Ovary (tissue), 7 donors: ENCODE measurements at regions not wholly inside any gene's neighbourhood (a gene's known extent, or its start where the extent isn't known, plus 50 kb on each side); places are given as distances from the start of the nearest gene placed in this dataset.

Source experiments
- DNase-seq, 5 donors: peaks; one replicate each; pipeline ENCODE4 v3.0.0-alpha.2; 2019 to 2020
- H3K27ac ChIP-seq, 2 donors: fragments of 200-600 bp; one replicate each; pipeline versions ENCODE4 v1.5.1 to v1.8.0; 2019 to 2022
- H3K27me3 ChIP-seq: fragments of 200-600 bp; one replicate; pipeline ENCODE4 v1.8.0; 2022
- H3K36me3 ChIP-seq: fragments of 200-600 bp; sonication (generic); one replicate; pipeline ENCODE4 v1.5.1; 2019
- H3K4me1 ChIP-seq: one replicate; pipeline ENCODE4 v1.8.1; 2013; ENCODE audit warnings: mild to moderate bottlenecking, moderate library complexity; ENCODE audit not compliant: insufficient read depth
- H3K4me3 ChIP-seq: fragments of 200-600 bp; sonication (generic); one replicate; pipeline ENCODE4 v1.5.1; 2017
- H3K9me3 ChIP-seq, 2 donors: fragments of 200-600 bp in 1 of 2; sonication (generic) in 1 of 2; one replicate each; pipeline versions ENCODE4 v1.5.1 to v1.8.1; 2013 to 2019; ENCODE audit warnings: mild to moderate bottlenecking in 1 of 2, moderate library complexity in 1 of 2
- CTCF ChIP-seq, 3 donors: fragments of 450-650 bp in 2 of 3; fragments of 200-600 bp in 1 of 3; IDR thresholded peaks; one replicate each; pipeline versions ENCODE4 v1.5.1 to v1.8.0; 2016 to 2022; ENCODE audit warnings: antibody characterized with exemption in 3 of 3, mild to moderate bottlenecking in 1 of 3
- EP300 ChIP-seq: sonication (generic); formaldehyde crosslinking; IDR thresholded peaks from one replicate; pipeline ENCODE4 v1.6.1; 2017; ENCODE audit warnings: antibody characterized with exemption
- POLR2A ChIP-seq: fragments of 450-650 bp; IDR thresholded peaks from one replicate; pipeline ENCODE4 v1.6.1; 2017; ENCODE audit warnings: antibody characterized with exemption, mild to moderate bottlenecking, moderate library complexity
- WGBS, 3 donors: extraction: QIAGEN DNeasy Blood & Tissue Kit in 1 of 3; methylation state at CpG; one replicate each; pipeline versions ENCODE4 v1.1.5 to v1.1.7; 2013 to 2017; 5-methylcytosine and 5-hydroxymethylcytosine counted together
- intact Hi-C, 4 donors: fragments of 100-400 bp; cut with DNase I; formaldehyde crosslinking; loops; one replicate each; pipeline versions ENCODE4 v1.11.0 to v1.15.1; 2022 to 2023
- donor health status: DM: no; HTN: no; CAD: no; lungs with moderate emphysema.
- donor health status: DM: no; HTN: no; CAD: no.
- donor health status: Bipolar disorder and iron deficiency.
- donor health status: DM: no; HTN: no; CAD: no.
- donor health status: DM: yes; HTN: yes; CAD: no.

GRCh38 chr1:222033450-222033849, 291.6 kb upstream of the DUSP10 start:
- H3K4me3 ChIP-seq, result no peak overlapping the region
- H3K27ac ChIP-seq, result no peak overlapping the region
- no peaks in the 10 kb centered on the region for H3K9me3 ChIP-seq
- H3K27me3 ChIP-seq, result no peaks in the 10 kb centered on the region
- 71 to 78% (median 74%) methylated on average over 3 of the region's 3 CpGs for WGBS, 3 donors
- DNase-seq, result no peak
- no peaks in the 10 kb centered on the region for H3K4me1 ChIP-seq
- intact Hi-C loops, result no loop called here
- H3K36me3 ChIP-seq, result no peaks in the 10 kb centered on the region
- TF ChIP-seq POLR2A, result no peak
- TF ChIP-seq CTCF (IDR thresholded peaks at IDR 0.05), result no peak
- TF ChIP-seq EP300, result no peak

- no peaks in the 10 kb centered on the region for H3K27me3 ChIP-seq
- H3K4me1 ChIP-seq, result no peaks in the 10 kb centered on the region
- no peak overlapping the region for H3K4me3 ChIP-seq
- no peaks in the 10 kb centered on the region for H3K9me3 ChIP-seq
- 51 to 68% (median 52%) methylated on average over 1 of the region's 1 CpG for WGBS, 3 donors
- no peak for TF ChIP-seq POLR2A
- no peak for TF ChIP-seq EP300
- no peak for TF ChIP-seq CTCF (IDR thresholded peaks at IDR 0.05)
- no peak overlapping the region for H3K27ac ChIP-seq
- H3K36me3 ChIP-seq, result no peaks in the 10 kb centered on the region
- DNase-seq, result no peak
- intact Hi-C loops, result no loop called here
Measured at GRCh38 chr1:222031318-222031717, 289.4 kb upstream of the DUSP10 start.

GRCh38 chr1:222028676-222029075, 286.8 kb upstream of the DUSP10 start:
- Histone ChIP-seq H3K4me3 (no peak overlapping the region), H3K27ac (no peak overlapping the region), H3K4me1 (no peaks in the 10 kb centered on the region), H3K27me3 (no peaks in the 10 kb centered on the region), H3K36me3 (no peaks in the 10 kb centered on the region), H3K9me3 (no peaks in the 10 kb centered on the region)
- intact Hi-C loops, result no loop called here
- 72 to 93% (median 85%) methylated on average over 2 of the region's 2 CpGs for WGBS, 3 donors
- no peak for DNase-seq
- TF ChIP-seq CTCF (IDR thresholded peaks at IDR 0.05) (no peak), POLR2A (no peak), EP300 (no peak)

- TF ChIP-seq CTCF (IDR thresholded peaks at IDR 0.05) (no peak), EP300 (no peak), POLR2A (no peak)
- no peaks in the 10 kb centered on the region for H3K9me3 ChIP-seq
- WGBS, 3 donors, result 74 to 85% (median 77%) methylated on average over 3 of the region's 3 CpGs
Measured at GRCh38 chr1:222028116-222028515, 286.2 kb upstream of the DUSP10 start.

GRCh38 chr1:222026280-222026679, 284.4 kb upstream of the DUSP10 start:
- no peaks in the 10 kb centered on the region for H3K4me1 ChIP-seq
- intact Hi-C loops, result no loop called here
- DNase-seq, result no peak
- H3K27ac ChIP-seq, result no peak overlapping the region
- no peak overlapping the region for H3K4me3 ChIP-seq
- no peaks in the 10 kb centered on the region for H3K27me3 ChIP-seq
- WGBS, 3 donors, result 72 to 81% (median 77%) methylated on average over 7 of the region's 7 CpGs
- H3K36me3 ChIP-seq, result no peaks in the 10 kb centered on the region
- no peak for TF ChIP-seq POLR2A
- no peak for TF ChIP-seq CTCF (IDR thresholded peaks at IDR 0.05)
- TF ChIP-seq EP300, result no peak
- no peaks in the 10 kb centered on the region for H3K9me3 ChIP-seq

More at GRCh38 chr1:222028116-222028515, 286.2 kb upstream of the DUSP10 start:
- intact Hi-C loops, result no loop called here
- H3K36me3 ChIP-seq, result no peaks in the 10 kb centered on the region
- H3K4me3 ChIP-seq, result no peak overlapping the region
- DNase-seq, result no peak
- no peaks in the 10 kb centered on the region for H3K27me3 ChIP-seq
- H3K27ac ChIP-seq, result no peak overlapping the region
- H3K4me1 ChIP-seq, result no peaks in the 10 kb centered on the region
